NCI-H226 (cell line): ENCODE measurements at regions not wholly inside any gene's neighbourhood (a gene's known extent, or its start where the extent isn't known, plus 50 kb on each side); places are given as distances from the start of the nearest gene placed in this dataset.
"Not testable (repeated sequence)": the region's sequence is repeated elsewhere in the genome, so short reads cannot be mapped to it uniquely, and the experiment has no call there.

Experiments used
- DNase-seq: peaks from one replicate; pipeline ENCODE4 v3.0.0-alpha.2; 2015

DNA sequence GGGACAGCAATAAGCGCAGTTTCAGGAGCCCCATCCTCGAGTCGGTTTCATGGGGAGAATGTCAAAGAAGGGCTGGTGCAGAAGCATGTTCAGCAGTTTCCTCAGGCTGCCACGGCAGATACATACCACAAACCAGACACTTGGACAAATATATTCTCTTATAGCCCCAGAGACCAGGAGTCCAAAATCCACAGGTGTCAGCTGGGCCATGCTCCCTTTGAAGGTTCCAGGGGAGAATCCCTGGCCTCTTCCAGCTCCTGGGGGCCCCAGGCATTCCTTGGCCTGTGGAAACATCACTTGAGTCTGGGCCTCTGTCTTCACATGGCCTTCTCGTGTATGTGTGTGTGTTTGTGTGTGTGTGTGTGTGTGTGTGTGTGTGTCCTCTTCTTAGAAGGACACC, 164.1 kb downstream of the UQCRFS1 start:
- no peak for DNase-seq

DNA sequence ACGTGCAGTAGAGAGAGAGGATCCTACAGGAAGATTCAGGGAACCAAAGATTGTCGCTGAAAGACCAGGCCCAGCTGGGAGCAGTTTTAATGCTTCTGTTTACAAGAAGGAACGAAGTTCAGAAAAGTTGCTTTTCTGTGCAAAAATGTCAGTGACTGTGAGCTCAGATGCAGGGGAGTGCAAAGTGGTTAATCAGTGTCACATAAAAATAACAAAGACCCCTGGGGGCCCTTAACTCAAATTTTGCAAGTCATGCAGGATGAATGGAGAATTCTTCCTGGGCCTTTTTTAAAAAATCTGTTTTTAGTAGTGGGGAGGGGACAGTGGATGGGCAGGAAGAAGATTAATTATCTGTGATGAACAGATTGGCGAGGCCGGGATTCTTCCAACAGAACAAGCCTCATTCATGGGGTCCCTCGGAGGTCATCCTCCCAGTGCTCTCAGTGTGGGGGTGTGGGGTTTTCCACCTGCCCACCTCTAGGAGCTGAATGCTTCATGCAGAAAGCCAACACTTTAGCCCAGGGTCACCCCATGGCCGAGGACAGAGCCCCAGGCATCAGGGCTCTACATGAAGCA, 167.2 kb downstream of the UQCRFS1 start:
- no peak for DNase-seq

DNA sequence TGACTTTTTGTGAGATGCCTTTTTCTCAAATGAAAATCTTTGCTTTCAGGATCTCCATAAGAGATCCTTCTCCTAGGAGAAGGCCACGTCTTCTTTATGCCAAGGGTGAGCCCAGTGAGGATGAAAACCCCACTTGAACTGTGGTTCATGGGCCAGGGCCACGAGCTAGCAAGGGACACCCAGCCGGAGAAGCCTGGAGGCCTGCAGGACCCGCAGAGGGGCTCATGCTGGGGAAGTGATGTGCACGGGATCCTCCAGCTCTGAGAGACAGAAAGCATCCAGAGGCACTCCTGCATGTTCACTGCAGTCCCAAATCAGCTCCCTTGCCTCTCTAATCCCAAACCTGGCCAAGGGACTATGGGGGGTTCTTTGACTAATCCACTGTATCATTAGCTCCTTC, 168.9 kb downstream of the UQCRFS1 start:
- DNase-seq, result no peak

DNA sequence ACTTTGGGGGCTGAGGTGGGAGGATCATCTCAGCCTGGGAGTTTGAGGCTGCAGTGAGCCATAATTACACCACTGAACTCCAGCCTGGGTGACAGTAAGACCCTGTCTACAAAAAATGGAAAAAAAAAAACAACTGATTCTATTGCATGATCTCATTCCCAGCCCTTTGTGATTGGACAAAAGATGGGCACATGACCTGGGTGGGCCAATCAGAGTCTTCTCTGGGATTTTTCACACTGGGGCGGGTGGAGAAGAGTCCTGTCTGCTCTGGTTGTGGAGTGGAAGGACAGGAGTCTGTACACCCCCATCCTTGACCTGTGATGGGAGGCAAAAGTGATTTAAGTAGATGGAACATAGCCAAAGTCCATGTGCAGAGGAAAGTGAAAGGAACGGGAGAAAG, 170.5 kb downstream of the UQCRFS1 start:
- no peak for DNase-seq

DNA sequence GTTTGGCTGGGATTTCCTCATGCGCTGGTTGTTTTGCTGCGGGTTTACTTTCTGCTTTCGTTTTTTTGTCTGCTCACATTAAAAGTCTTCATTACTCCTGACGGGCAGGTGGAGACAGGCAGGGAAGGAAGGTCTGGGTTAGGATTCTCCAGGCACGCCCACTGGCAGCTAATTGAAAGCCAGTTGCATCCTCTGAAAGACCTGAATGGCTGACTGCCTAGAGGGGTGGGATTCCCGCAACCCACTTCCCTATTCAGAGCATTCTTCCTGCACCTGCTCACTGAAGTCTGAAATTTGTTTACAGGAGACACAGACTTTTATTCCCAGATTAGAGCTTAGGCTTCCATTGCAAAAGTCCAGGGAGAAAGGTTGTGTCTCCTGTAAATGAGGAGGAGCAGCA, 172.0 kb downstream of the UQCRFS1 start:
- DNase-seq, result no peak

DNA sequence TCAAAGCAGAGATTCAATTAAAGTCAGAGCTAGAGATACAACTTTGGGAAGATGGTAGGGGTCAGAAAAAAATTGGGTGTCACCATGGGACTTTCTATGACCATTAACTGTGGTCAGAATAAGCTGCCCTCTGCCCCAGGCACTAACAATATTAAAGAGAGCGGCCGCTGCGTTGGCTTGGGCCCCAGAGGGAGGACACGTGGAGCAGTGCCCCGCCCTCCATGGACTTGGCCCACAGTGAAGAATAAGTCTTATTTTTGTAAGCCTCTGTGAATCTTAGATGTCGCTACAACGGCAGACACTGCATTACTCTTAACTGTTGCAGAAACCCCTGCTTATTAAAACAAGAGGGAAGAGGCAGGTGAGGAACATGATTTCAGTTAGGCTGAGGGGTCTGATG, 172.7 kb downstream of the UQCRFS1 start:
- no peak for DNase-seq

DNA sequence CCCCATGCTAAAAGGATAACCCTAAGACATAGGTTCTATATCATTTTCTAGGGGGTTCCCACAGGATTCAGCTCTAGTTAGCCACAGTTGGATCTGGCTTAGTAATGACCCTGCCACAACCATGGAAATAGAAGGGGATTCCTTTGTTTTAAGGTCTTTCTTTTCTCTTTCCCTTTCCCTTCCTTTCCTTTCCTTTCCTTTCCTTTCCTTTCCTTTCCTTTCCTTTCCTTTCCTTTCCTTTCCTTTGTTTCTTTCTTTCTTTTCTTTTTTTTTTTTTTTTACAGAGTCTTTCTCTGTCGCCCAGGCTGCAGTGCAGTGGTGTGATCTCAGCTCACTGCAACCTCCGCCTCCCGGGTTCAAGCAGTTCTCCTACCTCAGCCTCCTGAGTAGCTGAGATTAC, 173.9 kb downstream of the UQCRFS1 start:
- DNase-seq, result not testable (repeated sequence)

DNA sequence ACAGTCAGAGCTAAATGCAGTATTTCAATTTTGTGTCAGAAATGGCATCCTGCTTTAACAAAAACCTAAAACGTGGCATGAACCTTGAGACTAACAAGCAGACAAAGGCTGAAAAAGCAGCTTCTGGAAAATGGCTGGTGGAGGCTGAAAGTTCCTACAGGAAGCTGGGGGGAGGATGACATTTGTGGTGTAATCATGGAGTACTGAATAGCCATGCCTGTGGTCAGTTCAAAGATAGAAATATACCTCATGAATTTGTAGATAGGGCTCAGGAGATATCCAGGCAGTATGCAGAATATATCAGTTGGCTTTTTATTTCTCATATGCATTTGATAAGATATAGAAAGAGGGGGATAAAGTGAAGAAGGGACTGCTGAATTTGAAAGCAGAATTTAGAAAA, 181.7 kb downstream of the UQCRFS1 start:
- DNase-seq, result peak; percentile 77

DNA sequence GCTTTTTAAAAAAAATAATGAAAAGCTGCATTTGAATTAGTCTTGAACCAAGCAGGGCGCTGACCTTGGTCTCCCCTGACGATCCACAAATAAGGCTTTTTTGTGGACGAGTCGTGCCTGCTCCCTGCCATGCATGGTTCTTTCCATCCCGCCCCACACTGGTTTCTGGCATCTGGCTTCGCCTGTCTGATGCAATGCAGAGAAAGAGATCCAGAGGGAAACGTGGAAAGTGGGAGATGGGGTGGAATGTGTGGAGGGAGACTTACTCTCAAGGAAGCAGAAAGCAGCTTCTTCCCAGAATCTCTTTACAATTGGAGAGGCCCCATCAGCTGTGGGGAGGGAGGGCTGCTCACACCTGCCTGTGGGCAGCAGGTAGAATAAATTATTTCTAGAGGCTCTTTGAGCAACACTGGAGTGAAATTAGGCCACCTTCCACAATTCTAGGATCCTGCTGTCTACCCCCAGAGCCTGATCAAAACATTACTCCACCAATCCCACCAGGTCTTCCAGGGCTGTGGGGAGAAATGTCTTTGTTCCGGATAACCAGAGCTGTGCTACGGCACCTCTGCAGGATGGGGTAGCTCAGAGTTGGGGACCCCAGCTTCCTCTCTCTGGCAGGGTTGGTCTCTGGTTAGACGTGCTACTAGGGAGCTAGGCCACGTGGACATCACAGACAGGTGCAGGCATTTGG, 183.5 kb downstream of the UQCRFS1 start:
- DNase-seq, result peak; percentile 20

DNA sequence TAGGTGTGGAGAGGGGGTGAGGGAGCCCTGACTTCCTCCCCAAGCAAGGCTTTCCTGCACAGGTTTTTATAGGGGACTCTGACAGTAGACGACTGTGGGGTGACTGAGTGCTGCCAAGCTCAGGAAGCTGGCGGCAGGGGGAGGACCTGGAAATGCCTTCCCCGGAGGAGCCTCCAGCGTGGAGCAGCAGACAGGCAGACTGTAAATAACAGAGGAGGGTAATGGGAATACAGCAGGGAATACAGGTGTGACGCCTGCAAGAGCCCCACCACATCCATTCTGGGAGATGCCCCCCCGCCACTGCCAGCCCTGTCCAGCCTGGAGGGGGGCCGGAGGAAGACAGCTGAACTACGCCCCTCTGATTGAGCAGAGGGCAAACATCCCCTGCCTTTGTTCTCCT, 190.4 kb downstream of the UQCRFS1 start:
- DNase-seq, result no peak

DNA sequence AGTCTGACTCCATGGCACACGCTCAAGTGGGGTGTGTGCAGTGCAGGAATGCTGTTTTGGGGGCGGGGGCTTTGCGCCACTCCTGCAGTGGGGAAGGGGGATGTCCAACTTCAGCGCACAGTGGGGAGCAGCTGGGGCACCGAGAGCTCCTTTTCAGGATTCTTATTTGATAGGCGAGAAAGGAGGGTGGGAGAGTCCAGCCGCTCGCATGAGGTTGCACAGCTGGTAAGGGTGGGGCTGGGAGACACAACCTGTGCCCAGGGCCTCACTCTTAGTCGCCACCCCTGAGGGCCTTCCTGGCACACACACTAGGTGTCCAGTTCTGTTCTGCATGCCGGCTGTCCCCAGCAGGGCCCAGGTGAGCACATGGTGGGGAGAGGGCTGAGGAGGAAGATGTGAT, 190.8 kb downstream of the UQCRFS1 start:
- DNase-seq, result no peak

DNA sequence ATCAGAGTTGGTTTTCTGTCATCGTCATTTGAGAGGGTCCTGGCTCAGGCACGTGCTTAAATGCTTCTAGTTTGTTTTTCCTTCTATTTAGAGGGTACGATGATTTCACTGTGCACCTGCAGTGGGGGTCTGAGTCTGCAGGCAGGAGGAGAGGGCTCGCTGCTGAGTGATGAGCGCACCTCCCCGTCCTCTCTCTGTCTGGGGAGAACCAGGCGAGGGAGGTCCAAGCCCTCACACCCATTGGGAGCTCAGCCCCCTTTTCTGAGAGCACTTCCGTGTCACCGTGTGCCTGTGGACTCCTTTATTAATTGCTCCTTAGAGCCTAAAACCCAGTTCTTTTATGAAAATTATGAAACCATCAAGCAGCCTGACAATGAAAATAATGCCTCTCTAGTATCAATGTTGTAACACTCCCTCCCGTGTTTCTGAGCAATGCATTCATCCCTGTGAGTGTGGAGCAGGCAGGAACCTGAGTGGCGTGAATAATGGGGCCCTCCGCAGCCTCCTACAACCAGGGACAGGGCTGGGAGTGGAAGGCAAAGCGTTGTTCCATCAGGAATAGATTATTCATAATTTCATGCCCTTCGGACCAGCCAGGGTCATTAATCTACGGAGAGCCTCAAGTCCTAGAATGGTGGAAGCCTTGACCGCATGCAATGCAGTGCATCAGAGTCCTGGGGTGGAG, 191.6 kb downstream of the UQCRFS1 start:
- no peak for DNase-seq

DNA sequence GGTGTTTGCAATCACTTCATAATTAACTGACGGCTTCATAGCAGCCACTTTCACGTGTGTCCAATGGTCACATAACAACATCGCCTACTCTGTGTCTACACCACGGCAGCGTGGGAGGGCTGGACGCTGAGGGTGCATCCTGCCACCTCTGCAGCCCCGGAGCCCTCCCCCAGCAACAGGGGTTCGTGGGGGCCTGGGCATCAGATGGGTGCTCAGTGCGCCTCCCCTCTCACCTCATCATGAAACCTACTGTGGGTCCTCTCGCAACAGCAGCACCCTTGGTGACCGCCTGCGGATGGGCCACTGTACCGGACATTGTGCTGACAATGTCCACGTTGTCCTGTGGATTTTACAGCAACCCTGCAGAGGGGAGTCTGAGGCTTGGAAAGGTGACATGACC, 193.5 kb downstream of the UQCRFS1 start:
- no peak for DNase-seq

DNA sequence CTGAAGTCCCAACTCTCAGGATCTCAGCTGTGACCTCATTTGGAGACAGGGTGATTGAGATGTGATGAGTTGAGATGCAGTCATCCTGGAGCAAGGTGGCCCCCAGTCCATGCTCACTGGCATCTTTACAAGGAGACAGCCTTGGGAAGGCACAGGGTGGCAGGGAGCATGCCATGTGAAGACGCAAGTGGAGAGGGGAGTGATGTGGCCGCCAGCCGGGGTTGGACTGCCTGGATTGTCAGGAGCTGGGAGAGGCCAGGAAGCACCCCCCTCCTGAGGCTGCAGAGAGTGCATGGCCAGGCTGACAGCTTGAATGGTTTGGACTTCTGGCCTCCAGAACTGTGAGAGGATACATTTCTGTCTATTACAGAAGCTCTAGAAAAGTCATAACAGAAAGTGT, 194.4 kb downstream of the UQCRFS1 start:
- DNase-seq, result no peak

DNA sequence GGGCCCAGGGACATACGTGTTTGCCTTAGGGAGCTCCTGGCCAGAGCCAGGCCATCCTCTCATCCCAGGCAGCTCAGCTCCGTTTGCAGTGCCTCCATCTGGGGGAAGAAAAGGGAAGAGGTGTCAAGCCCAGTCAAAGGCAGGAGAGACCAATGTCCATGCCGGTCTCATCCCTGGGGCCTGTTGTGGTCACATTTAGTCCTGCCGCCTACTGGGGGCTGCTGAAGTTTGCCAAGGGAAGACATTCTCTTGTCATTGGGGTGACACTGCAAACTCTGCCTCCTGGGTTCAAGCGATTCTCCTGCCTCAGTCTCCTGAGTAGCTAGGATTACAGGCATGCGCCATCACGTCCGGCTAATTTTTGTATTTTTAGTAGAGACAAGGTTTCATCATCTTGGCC, 195.2 kb downstream of the UQCRFS1 start:
- no peak for DNase-seq

DNA sequence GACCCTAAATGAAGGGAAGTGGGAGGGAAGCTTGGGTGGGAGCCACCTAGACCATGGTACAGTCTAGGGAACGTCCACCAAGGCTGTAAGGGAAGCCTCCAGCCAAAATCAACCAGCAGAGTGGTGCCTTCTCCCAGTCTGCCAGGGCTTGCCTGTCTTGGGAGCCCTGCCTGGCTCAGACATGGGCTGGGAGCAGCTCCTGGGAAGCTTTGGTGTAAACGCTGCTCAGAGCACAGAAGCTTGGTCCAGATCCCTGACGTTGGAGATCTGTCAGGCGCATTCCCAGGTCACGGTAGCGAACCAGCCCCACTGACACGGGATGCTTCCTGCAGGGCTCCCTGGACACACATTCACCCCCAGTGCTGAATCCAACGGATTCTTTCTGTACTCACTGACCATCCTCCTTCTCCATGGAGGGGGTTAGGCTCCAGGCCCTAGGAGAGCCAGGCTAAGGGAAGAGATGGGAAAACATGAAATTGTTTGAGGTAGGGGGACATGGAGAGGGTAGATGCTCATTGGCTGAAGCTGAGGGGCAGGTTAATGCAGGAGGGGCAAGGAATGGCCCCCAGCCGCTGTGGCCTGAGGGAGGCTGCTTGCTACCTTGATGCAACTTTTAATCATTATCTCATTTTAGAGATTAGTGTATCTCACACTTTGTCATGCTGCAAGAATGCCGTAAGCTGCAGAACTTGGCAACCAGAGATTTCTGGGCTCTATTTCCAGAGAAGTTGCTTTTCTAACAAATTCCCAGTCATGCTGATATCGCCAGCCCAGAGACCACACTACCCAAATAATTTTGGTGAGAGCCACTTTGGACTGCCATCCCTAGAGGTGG, 195.8 kb downstream of the UQCRFS1 start:
- DNase-seq, result peak; percentile 73

DNA sequence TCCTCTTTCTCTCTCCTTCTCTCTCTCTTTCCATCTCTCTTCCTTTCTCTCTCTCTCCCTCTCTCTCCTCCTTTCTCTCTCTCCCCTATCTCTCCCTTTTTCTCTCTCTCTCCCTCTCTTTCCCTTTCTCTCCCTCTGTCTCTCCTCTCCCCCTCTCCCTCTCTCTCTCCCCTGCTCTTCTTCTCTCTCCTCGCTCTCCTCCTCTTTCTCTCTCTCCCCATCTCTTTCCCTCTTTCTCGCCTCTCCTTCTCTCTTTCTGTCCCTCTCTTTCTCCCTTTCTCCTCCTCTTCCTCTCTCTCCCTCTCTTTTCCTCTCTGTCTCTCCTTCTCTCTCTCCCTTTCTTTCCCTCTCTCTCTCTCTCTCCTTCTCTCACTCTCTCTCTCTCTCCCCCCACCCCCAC, 196.6 kb downstream of the UQCRFS1 start:
- no peak for DNase-seq

DNA sequence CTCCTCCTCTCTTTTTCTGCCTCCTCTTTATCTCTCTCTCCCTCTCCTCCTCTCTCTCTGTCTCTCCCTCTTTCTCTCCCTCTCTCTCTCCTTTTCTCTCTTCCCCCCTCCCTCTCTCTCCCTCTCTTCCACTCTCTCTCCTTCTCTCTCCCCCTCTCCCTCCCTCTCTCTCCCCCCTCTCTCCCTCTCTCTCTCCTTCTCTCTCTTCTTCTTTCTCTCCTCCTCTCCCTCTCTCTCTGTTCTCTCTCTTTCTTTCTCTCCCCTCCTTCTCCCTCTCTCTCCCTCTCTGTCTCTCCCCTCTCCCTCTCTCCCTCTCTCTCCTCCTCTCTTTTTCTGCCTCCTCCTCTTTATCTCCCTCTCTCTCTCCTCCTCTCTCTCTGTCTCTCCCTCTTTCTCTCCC, 197.4 kb downstream of the UQCRFS1 start:
- no peak for DNase-seq

DNA sequence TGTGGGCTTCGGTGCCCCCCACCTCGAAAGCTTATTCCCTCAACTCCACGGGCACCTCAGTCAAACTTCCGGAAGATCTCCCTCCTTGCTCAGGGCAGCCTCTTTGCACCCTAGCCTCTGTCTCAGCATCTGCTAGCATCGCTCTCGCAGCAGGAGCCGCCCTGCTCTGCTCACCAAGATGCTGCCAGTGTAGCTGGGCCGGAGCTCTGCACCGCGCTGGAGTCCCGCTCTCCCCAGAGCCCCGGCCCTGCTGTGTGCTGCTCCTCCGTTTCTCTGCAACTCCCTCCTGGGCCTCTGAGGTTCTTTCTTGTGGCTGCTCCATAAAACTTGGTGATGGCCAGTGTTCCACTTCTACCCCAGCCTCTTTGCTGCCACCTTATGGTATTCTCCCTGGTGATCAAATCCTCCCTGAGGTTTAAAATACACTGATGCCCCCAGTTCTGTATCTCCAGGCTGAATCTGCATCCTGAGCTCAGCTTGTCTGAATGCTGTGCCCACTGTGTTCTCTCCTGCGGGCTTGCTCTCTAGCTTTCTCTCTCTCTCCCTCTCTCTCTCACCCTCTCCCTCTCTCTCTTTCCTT, 198.0 kb downstream of the UQCRFS1 start:
- DNase-seq, result peak; percentile 9

DNA sequence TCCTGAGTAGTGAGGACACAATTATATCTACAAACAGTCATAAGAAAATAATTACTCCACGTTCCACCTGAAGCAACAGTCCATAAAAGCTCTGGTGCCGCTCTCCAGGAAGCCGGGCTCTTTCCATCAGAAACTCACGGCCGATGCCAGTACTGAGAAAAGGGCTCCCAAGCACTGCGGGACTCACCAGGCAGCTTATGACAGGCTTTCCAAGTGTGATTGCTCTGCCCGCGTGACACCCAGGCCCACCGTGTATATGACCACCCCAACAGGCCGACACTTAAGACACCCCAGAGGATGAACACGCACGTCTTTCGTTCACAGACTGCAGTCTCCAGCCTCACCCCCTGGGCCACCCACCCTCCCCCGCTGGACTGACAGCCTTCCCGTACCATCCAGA, 199.0 kb downstream of the UQCRFS1 start:
- no peak for DNase-seq

DNA sequence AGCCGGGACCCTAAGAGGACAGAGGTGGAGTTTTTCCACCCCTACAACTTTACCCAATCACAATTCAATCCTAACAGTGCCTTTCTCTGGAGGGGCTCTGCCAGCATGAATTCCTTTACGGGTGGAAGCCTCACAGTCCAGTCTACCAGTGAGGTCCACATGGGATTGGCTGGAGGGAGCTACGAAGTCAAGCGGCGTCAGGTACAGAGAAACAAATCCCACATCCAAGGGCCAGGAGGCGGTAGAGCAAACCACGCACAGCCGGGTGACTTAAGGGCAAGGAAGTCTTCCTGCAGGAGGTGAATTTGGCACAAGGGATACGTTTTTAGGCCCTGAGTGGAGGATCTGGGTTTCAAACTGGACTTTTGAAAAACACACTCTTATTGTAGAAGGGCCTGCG, 199.6 kb downstream of the UQCRFS1 start:
- DNase-seq, result no peak

DNA sequence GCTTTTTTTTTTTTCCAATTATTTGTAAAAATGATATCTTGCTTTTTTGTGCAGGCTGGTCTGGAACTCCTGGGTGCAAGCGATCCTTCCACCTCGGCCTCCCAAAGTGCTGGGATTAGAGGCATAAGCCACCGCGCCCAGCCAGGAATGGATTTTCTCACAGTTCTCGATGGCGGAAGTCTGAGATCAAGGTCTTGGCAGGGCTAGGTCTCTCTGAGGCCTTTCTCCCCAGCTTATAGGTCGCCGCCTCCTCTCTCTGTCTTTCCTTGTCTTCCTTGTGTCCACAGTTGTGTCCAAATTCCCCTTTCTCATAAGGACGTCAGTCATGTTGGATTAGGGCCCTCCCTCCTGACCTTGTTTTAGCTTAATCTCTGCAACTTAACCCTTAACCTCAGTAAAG, 200.5 kb downstream of the UQCRFS1 start:
- no peak for DNase-seq

DNA sequence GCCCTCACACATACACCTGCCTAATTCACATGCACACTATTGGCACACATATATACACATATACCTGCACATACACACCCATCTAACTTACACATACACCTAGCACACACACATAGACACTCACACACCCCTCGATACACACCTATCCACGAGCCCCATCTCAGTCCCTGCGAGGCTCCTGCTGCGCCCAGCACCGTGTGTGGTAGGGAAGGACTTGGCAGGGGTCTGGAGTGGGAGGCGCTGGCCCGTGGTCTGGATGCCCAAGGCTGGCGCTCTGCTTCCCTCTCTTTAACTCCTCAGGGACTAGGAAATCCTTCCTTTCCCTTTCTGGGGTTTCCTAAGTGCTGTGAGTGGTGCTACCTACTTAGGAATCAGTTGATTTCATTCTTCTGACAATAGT, 202.7 kb downstream of the UQCRFS1 start:
- DNase-seq, result no peak
